ENCODE measurements at regions not wholly inside any gene's neighbourhood (a gene's known extent, or its start where the extent isn't known, plus 50 kb on each side); places are given as distances from the start of the nearest gene placed in this dataset.

DNA sequence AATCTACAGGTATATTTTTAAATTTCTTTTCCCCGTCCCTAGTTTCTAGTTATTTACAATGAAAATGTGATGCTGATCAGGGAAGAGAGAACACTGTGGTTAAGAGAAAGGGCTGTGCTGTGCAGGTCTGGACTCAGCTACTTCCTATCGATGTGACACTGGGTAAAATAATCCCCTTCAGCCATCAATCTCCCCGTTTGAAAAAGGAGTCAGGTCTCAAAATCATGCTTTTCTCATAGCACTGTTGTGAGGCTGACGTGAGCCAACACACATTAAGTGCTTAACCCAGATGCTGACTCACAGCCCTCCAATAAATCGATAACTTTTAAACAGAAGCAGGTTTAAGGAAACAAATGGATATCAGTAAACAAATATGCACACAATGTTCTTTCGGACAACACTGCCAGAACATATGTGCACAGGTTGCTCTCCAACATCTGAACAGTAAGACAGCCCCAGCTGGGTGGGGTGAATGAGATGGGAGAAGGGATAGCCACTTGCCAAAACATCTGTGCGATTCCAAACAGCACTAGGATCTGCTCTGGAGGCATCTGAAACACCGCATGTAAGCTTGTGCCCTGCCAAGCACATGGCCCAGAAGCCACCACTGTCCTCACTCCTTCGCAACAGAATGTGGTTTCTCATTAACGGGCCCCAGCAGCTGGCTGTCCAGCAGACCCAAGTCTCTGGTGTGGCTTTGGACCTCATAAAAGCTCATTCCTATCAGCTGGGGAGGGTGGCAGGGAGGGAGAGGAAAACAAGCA lies 143.2 kb upstream of the PRICKLE2 start:
- TF ChIP-seq NR2C1 (IDR thresholded peaks at IDR 0.05) (no peak), NR2C1 (tag; IDR thresholded peaks at IDR 0.05) (no peak), MYC (IDR thresholded peaks at IDR 0.05; ENCODE audit: low read depth, low read length) (no peak), MYC (CRISPR knock-in tag; IDR thresholded peaks at IDR 0.05; ENCODE audit: borderline replicate concordance, low read depth) (no peak)
